ENCODE measurements at regions not wholly inside any gene's neighbourhood (a gene's known extent, or its start where the extent isn't known, plus 50 kb on each side); places are given as distances from the start of the nearest gene placed in this dataset.
"Not testable (repeated sequence)": the region's sequence is repeated elsewhere in the genome, so short reads cannot be mapped to it uniquely, and the experiment has no call there.

GRCh38 chr5:115424446-115424845 is 120.1 kb downstream of the FEM1C start:
- TF ChIP-seq PKNOX1 (IDR thresholded peaks at IDR 0.05) (no peak), FOXM1 (IDR thresholded peaks at IDR 0.05; ENCODE audit: borderline replicate concordance) (no peak), ARNT (IDR thresholded peaks at IDR 0.05) (no peak), ELF4 (IDR thresholded peaks at IDR 0.05) (no peak), CTBP1 (IDR thresholded peaks at IDR 0.05; ENCODE audit: borderline replicate concordance) (no peak), NFRKB (IDR thresholded peaks at IDR 0.05) (no peak), BHLHE40 (IDR thresholded peaks at IDR 0.05; ENCODE audit: borderline replicate concordance) (no peak), FOXK2 (IDR thresholded peaks at IDR 0.05) (no peak), L3MBTL2 (conservative IDR thresholded peaks at IDR 0.05) (no peak), HDGF (IDR thresholded peaks at IDR 0.05; ENCODE audit: borderline replicate concordance) (no peak), TARDBP (IDR thresholded peaks at IDR 0.05) (no peak), SUZ12 (IDR thresholded peaks at IDR 0.05) (no peak), ZNF384 (IDR thresholded peaks at IDR 0.05) (no peak)
- CTCF ChIA-PET: no interaction called here
- POLR2A ChIA-PET: no interaction called here
- DNase-seq (ENCODE audit: extremely low spot score): no peak

- no peak for DNase-seq (ENCODE audit: extremely low spot score)
- TF ChIP-seq TARDBP (IDR thresholded peaks at IDR 0.05): no peak
- TF ChIP-seq SP1 (IDR thresholded peaks at IDR 0.05): no peak
- no peak for TF ChIP-seq BHLHE40 (IDR thresholded peaks at IDR 0.05; ENCODE audit: borderline replicate concordance)
- TF ChIP-seq FOXK2 (IDR thresholded peaks at IDR 0.05): no peak
- no peak for TF ChIP-seq LEF1 (IDR thresholded peaks at IDR 0.05; ENCODE audit: borderline replicate concordance)
- no peak for TF ChIP-seq PKNOX1 (IDR thresholded peaks at IDR 0.05)
- CTCF ChIA-PET: no interaction called here
- POLR2A ChIA-PET: no interaction called here
Measured at GRCh38 chr5:115424030-115424429, 120.5 kb downstream of the FEM1C start.

- ChIA-PET POLR2A (no interaction called here), CTCF (no interaction called here)
- no peak for DNase-seq (ENCODE audit: extremely low spot score)
- no peak for TF ChIP-seq FOXK2 (IDR thresholded peaks at IDR 0.05)
Measured at GRCh38 chr5:115423541-115423940, 121.0 kb downstream of the FEM1C start.

- no peak for DNase-seq (ENCODE audit: extremely low spot score)
- TF ChIP-seq ZNF384 (IDR thresholded peaks at IDR 0.05) (no peak), FOXA1 (IDR thresholded peaks at IDR 0.05) (no peak)
- ChIA-PET POLR2A (no interaction called here), CTCF (no interaction called here)
Measured at GRCh38 chr5:115423051-115423450, 121.5 kb downstream of the FEM1C start.

- POLR2A ChIA-PET; DNase-seq (ENCODE audit: extremely low spot score): not testable (repeated sequence)
- CTCF ChIA-PET: interaction anchor here (0.9 kb wide), 1 partner anchor 112 kb away, joined by 5 read pairs; no protein-coding TSS in a partner anchor
Measured at GRCh38 chr5:115420812-115421211, 123.8 kb downstream of the FEM1C start.

GRCh38 chr5:115419846-115420585 is 123.6 kb upstream of the CCDC112 start:
- no peak for DNase-seq (ENCODE audit: extremely low spot score)
- ChIA-PET CTCF (interaction anchor here (0.9 kb wide), 1 partner anchor 111 kb away, joined by 5 read pairs; no protein-coding TSS in a partner anchor), POLR2A (no interaction called here)
- no peak for TF ChIP-seq FOXA1 (IDR thresholded peaks at IDR 0.05)
- no peak for TF ChIP-seq SP1 (IDR thresholded peaks at IDR 0.05)
- TF ChIP-seq BHLHE40 (IDR thresholded peaks at IDR 0.05; ENCODE audit: borderline replicate concordance): no peak
- TF ChIP-seq FOXK2 (IDR thresholded peaks at IDR 0.05): no peak

GRCh38 chr5:115418788-115419187 is 122.3 kb upstream of the CCDC112 start:
- no peak for TF ChIP-seq CTBP1 (IDR thresholded peaks at IDR 0.05; ENCODE audit: borderline replicate concordance)
- TF ChIP-seq NFRKB (IDR thresholded peaks at IDR 0.05): no peak
- no peak for TF ChIP-seq L3MBTL2 (conservative IDR thresholded peaks at IDR 0.05)
- TF ChIP-seq ZNF384 (IDR thresholded peaks at IDR 0.05): no peak
- ChIA-PET CTCF (no interaction called here), POLR2A (no interaction called here)
- no peak for DNase-seq (ENCODE audit: extremely low spot score)

GRCh38 chr5:115417076-115417475 is 120.6 kb upstream of the CCDC112 start:
- TF ChIP-seq BHLHE40 (IDR thresholded peaks at IDR 0.05; ENCODE audit: borderline replicate concordance): no peak
- no peak for TF ChIP-seq ARNT (IDR thresholded peaks at IDR 0.05)
- TF ChIP-seq SUZ12 (IDR thresholded peaks at IDR 0.05): no peak
- TF ChIP-seq PKNOX1 (IDR thresholded peaks at IDR 0.05): no peak
- no peak for TF ChIP-seq FOXM1 (IDR thresholded peaks at IDR 0.05; ENCODE audit: borderline replicate concordance)
- no peak for TF ChIP-seq L3MBTL2 (conservative IDR thresholded peaks at IDR 0.05)
- TF ChIP-seq FOXK2 (IDR thresholded peaks at IDR 0.05): no peak
- no peak for TF ChIP-seq TARDBP (IDR thresholded peaks at IDR 0.05)
- no peak for DNase-seq (ENCODE audit: extremely low spot score)
- ChIA-PET CTCF (no interaction called here), POLR2A (no interaction called here)

Data from HEK293T (cell line).